22Rv1 (cell line): ENCODE measurements at regions not wholly inside any gene's neighbourhood (a gene's known extent, or its start where the extent isn't known, plus 50 kb on each side); places are given as distances from the start of the nearest gene placed in this dataset.

Experiments
- CTCF ChIP-seq: fragments of 450-650 bp; IDR thresholded peaks from 2 replicates; pipeline ENCODE4 v1.5.1; 2017; ENCODE audit warnings: mild to moderate bottlenecking
- ZFX ChIP-seq: fragments of 450-650 bp; IDR thresholded peaks from 2 replicates; pipeline ENCODE4 v1.6.1; 2017; ENCODE audit warnings: antibody characterized with exemption, borderline replicate concordance

GRCh38 chr13:74274916-74275315 is 140.7 kb upstream of the KLF12 start:
- TF ChIP-seq ZFX, result no peak
- no peak for TF ChIP-seq CTCF
